ENCODE measurements at regions not wholly inside any gene's neighbourhood (a gene's known extent, or its start where the extent isn't known, plus 50 kb on each side); places are given as distances from the start of the nearest gene placed in this dataset.
"Not testable (repeated sequence)": the region's sequence is repeated elsewhere in the genome, so short reads cannot be mapped to it uniquely, and the experiment has no call there.

DNA sequence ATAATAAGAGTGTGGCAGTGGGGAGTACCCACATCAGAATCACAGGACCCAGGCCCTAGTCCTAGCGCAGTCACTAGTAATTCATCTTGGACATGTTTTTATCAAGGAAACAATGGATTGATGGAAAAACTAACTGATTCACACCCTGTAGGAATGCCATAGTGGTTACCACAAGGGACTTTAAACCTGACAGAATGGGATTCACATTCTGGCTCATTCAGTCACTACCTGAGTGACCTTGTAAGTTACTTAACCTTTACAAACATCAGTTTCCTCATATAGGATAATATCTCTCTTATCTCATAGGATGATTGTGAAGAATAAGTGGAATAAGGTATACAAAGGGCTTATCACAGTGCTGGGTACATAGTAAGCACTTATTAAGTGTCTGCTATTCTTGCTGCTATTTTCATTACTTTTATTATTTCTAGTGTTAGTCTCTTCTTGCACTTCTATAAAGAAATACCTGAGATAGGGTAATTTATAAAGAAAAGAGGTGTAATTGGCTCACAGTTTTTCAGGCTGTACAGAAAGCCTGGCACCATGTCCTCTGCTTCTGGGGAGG is 247.5 kb upstream of the KLF3 start:
- H3K27ac Mint-ChIP-seq = no peak overlapping the region
- H3K9me3 Mint-ChIP-seq = peaks cover 12 to 21% of the 10 kb centered on the region in 2 donors
- DNase-seq (ENCODE audit: low spot score in 2 of 2) = no peak
- no peak for ATAC-seq
- peaks cover 8 to 13% of the 10 kb centered on the region in 2 donors for H3K36me3 Mint-ChIP-seq

DNA sequence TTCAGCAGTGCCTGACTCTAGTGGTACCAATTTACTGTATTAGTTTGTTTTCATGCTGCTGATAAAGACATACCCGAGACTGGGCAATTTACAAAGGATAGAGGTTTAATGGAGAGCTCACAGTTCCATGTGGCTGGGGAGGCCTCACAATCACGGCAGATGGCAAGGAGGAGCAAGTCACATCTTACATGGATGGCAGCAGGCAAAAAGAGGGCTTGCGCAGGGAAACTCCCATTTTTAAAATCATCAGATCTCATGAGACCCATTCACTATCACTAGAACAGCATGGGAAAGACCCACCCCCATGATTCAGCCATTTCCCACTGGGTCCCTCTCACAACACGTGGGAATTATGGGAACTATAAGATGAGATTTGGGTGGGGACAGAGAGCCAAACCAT is 243.7 kb upstream of the KLF3 start:
- peaks cover 12 to 26% of the 10 kb centered on the region in 2 donors for H3K9me3 Mint-ChIP-seq
- not testable (repeated sequence) for ATAC-seq; H3K27ac Mint-ChIP-seq; DNase-seq (ENCODE audit: low spot score in 2 of 2)
- peaks cover 8 to 13% of the 10 kb centered on the region in 2 donors for H3K36me3 Mint-ChIP-seq

DNA sequence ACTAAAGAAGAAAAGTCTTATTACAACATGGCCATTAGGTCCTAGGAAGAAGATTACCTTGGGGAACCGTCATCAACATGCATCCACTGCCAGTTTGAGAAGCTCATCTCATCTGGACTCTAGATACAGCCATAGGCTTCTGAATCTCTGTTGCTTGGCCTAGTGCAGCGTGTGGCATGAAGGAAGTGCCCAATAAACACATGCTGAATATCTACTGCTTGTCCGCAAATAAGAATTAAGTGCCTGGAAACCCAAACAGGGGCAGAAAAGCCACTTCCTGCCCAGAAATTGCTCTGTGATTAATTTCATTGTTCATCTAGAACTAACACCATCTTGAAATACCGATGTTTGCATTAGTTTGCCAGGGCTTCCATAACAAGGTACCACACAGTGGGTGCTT is 241.1 kb upstream of the KLF3 start:
- peaks cover 8 to 13% of the 10 kb centered on the region in 2 donors for H3K36me3 Mint-ChIP-seq
- DNase-seq (ENCODE audit: low spot score in 2 of 2) (no peak), ATAC-seq (no peak)
- no peak overlapping the region for H3K27ac Mint-ChIP-seq
- H3K9me3 Mint-ChIP-seq = peaks cover 18 to 31% of the 10 kb centered on the region in 2 donors

DNA sequence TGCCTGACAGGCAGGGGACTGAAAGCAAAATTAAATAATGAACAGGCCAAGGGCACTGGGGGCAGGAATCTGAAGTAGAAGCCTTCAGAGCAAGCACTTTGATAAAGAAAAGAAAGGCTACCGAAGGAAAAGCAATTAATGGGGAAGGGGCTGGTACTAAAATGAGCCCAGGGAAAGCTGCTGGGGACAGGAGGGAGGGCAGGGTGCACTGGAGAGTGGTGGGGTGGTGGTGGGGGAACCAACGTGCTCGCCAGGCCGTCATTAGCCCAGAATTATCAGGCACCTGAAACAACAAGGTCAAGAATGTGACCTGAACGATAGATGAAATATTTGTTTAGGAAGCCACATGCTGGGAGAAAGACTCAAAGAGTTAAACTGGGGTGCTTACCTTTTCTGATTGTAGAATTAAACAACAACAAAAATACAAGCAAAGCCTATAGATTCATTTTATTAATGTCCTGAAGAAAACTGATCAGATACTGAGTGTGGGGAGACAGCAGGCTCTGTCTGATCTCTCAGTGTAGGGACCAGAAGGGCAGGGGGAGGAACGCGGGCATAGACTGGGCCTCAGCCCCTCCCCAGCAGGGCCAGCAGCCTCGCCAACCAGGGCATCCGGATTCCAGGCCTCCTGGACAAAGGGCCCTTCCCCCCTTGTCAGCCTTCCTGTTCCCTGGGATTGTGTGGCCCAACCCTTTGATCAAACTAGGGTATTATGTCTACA is 239.7 kb upstream of the KLF3 start:
- no peak for DNase-seq (ENCODE audit: low spot score in 2 of 2)
- H3K9me3 Mint-ChIP-seq = peaks cover 18 to 23% of the 10 kb centered on the region in 2 donors
- peaks cover 8 to 13% of the 10 kb centered on the region in 2 donors for H3K36me3 Mint-ChIP-seq
- no peak overlapping the region for H3K27ac Mint-ChIP-seq
- no peak for ATAC-seq

DNA sequence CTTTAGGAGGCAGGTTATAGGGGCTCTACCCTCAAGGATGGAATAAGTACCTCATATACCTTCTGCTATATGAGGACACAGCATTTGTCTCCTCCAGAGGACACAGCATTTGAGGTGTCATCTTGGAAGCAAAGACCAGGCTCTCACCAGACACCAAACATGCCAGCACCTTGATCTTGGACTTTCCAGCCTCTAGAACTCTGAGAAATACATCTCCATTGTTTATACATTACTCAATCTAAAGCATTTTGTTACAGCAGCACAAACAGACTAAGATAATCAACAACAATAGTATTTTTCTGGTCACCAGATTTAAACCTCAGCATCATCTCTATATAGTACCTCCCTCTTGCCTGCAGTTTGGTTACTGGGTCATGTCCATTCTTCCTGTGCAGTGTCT is 237.5 kb upstream of the KLF3 start:
- Mint-ChIP-seq H3K27ac (no peak overlapping the region), H3K9me3 (peaks cover 10 to 11% of the 10 kb centered on the region in 2 donors), H3K36me3 (no peaks in the 10 kb centered on the region)
- DNase-seq (ENCODE audit: low spot score in 2 of 2) (no peak), ATAC-seq (no peak)

DNA sequence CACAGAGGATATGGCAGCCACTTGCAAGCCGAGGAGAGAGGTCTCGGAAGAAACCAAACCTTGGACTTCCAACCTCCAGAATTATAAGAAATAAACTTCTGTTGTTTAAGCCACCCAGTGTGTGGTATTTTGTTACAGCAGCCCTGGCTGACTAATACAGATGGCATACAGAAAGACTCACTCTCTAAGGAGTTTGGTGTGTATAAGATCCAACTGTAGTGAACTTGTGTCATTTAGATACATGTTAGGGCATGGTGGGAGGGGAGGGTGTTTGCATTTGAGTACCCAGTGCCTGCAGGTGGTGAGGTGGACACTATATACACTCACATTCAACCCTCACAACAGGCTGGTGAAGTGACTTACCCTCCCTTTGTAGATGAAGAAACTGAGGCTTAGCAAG is 233.2 kb upstream of the KLF3 start:
- ATAC-seq (no peak), DNase-seq (ENCODE audit: low spot score in 2 of 2) (no peak)
- H3K9me3 Mint-ChIP-seq = peaks cover 18% of the 10 kb centered on the region in 2 donors
- H3K27ac Mint-ChIP-seq = no peak overlapping the region
- H3K36me3 Mint-ChIP-seq = peaks cover 10 to 17% of the 10 kb centered on the region in 2 donors

DNA sequence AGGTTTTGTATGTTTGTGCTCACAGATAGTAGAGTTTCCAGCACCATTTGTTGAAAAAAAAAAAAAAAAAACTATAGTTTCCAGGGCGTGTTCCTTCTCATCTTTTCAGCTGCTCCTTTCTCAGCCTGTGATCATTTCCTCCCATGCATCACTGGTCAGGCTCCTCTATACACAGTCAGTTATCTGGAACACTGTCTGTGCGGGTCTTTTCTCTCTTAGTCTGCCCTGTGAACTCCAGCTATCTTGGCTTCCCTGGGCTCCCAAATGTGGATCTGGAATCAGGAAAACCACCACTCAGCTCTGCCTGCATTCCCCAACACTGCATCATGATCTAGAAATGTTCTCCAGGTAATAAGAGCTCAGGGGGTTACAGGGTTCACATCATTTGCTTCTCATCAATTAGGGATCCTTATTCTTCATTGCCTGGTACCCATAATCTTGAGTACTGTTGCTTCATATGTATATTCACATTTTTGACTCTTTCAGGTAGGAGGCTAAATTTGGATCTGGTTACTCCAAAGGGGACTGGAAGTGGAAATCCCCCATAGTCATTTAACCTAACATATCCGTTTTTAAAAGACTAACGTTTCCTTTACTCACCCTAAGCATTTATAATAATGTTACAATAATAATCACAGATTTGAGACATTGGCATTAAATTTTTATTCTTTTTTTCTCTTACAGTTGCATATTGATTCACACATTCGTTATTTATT is 221.8 kb upstream of the KLF3 start:
- DNase-seq (ENCODE audit: low spot score in 2 of 2) = no peak
- ATAC-seq = no peak
- H3K9me3 Mint-ChIP-seq = peaks cover 0 to 9% of the 10 kb centered on the region in 2 donors
- H3K27ac Mint-ChIP-seq = no peak overlapping the region
- H3K36me3 Mint-ChIP-seq = peaks cover 4 to 22% of the 10 kb centered on the region in 2 donors

DNA sequence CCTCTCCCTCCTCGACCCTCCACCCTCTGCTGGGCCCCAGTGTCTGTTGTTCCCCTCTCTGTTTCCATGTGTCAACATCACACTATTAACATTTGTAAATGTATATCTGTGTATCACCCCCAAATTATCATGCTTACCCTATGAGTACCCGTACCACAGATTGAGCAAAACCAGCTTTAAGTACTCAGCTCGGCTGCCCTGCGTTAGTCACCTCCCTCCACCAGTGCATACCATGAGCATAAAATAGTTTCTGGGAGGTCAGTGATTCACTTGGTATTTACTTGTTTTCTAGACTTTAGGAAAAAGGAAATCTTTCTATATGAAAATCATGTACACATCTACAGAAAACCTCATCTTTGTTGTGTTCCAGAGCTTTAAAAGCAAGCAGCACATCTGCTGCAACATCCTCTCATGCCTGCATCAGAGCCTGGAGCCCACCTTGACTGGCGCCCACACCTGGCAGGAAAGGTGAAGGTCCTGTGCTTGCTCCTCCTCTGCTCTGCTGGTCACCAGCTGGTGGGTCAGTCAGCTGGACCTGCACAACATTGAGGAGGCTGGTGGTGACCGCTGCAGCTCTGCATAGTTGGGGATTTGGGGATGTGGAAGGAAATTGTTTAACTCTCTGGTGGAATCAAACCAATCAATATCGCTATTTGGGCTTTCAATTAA is 214.4 kb upstream of the KLF3 start:
- ATAC-seq (no peak), DNase-seq (ENCODE audit: low spot score in 2 of 2) (no peak)
- Mint-ChIP-seq H3K36me3 (peaks cover 24 to 42% of the 10 kb centered on the region in 2 donors), H3K27ac (no peak overlapping the region), H3K9me3 (peaks cover 0 to 25% of the 10 kb centered on the region in 2 donors)

DNA sequence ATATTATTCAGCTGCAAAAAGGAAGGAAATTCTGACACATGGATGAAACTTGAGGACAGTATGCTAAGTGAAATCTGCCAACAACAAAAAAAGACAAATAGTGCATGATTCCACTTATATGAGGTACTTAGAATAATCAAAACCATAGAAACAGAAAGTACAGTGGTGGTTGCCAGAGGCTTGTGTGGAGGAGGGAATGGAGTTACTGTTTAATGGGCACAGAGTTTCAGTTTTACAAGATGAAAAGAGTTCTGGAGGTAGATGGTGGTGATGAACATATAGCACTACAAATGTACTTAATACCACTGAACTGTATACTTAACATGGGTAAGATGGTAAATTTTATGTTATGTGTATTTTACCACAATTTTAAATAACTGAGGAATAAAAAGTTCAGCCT is 212.0 kb upstream of the KLF3 start:
- H3K9me3 Mint-ChIP-seq = peaks cover 0 to 25% of the 10 kb centered on the region in 2 donors
- DNase-seq (ENCODE audit: low spot score in 2 of 2) = no peak
- H3K27ac Mint-ChIP-seq = no peak overlapping the region
- peak; percentile 51 to 65 for ATAC-seq
- H3K36me3 Mint-ChIP-seq = peaks cover 24 to 29% of the 10 kb centered on the region in 2 donors

DNA sequence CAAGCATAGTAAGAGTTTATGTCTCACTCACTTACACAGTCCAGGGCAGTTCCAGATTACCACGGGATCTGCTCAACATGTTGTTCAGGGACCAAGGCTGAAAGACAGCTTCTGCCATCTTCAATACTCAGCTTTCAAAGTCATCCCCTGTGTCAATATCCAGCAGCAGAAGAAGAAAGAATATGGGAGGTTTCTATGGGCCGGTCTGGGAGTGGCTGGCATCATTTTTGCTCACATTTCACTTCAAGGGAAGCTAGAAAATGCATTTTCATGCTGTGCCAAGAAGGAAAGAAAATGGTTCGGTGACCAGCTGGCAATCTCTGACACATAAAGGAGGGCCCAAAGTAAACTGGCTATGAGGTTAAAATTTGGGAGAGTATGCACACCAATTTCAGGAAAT is 211.5 kb upstream of the KLF3 start:
- Mint-ChIP-seq H3K27ac (no peak overlapping the region), H3K9me3 (peaks cover 0 to 20% of the 10 kb centered on the region in 2 donors), H3K36me3 (peaks cover 21 to 24% of the 10 kb centered on the region in 2 donors)
- no peak for ATAC-seq
- no peak for DNase-seq (ENCODE audit: low spot score in 2 of 2)

DNA sequence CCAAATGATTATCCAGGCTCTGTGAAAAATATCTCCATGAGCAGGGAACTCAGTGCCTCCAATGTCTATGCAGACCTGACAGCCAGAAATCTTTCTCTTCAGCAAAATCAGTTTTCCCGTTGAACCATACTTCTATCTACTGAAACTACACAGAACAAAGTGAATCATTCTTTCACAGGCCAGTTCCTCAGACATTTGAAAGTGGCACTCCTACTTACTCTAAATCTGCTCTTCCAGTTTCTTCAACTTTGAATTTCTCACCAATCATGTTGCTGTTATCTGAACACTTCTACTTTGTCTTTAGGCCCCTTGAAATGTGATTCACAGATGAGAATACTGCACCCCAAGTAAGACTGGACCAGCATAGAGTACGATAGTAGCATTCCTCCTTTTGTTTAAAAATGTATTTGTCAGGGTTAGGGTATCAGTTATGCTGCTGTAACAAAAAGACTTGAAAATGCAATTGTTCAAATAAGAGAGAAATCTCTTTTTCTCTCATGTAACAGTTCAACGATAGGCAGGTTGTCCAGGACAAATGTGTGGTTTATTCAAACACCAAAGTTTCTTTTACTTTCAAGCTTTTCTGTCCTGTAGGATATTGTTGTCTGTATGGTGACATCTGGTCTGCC is 210.6 kb upstream of the KLF3 start:
- H3K36me3 Mint-ChIP-seq = peaks cover 13 to 22% of the 10 kb centered on the region in 2 donors
- DNase-seq (ENCODE audit: low spot score in 2 of 2) = no peak
- H3K27ac Mint-ChIP-seq = peak overlapping the region in 1 of 2 donors; percentile 69

DNA sequence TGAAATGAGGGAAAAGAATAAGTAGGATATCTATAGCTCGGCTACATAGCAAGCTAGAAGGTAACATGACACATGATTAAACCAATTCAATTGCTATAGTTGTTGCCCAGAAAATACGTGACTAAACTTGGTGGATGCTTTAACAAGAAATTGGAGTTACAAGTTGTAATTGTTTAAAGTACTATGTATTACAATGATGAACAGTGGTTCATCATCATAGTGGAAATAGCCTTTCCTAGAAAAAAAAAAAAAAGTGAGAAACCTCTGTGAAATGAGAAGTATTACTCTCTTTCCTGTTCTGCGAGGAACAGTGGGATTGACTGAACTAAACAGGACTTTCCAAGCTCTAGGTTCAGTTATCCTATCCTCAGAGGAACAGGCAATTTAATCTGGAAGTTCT is 209.7 kb upstream of the KLF3 start:
- H3K9me3 Mint-ChIP-seq = peaks cover 0 to 17% of the 10 kb centered on the region in 2 donors
- ATAC-seq = no peak
- H3K27ac Mint-ChIP-seq = no peak overlapping the region
- peaks cover 13 to 14% of the 10 kb centered on the region in 2 donors for H3K36me3 Mint-ChIP-seq
- DNase-seq (ENCODE audit: low spot score in 2 of 2) = no peak

More for the DNA sequence above, 210.6 kb upstream of the KLF3 start:
- H3K9me3 Mint-ChIP-seq = peaks cover 0 to 17% of the 10 kb centered on the region in 2 donors
- ATAC-seq = peak; percentile 17 to 35

DNA sequence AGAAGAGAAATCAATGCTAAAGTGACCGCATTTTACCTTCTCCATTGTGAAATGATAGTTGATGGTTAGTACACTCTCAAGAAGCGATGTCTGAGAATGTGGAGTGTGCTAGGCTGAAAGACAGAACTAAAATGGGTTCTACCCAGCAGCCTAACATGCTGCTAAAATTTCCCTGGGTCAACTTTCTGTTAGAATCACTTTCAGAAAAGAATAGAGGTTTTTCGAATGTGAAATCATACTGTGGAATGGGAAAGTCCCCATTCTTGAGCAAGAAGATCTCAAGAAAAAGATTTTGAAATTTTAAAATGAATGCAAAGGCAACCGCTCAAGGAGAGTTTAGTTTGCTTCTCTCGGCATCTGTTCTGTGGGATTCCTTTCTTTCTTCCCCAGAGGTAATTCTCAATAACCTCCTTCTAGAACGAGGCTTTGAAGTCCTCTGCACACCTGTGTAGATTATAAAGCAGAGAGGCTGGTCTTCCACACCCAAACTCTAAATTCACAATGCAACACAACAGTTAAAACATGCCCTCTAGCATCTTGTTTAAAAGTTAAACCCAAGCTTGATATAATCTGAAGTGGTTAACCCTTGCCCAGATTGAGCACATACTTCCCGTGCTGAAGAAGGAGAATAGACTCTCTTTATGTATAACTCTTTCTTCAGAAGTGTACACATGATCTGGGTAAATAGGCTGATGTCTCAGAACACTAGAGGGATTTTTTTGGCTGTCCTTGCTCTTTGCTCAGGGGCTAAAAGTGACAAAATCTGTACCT is 208.7 kb upstream of the KLF3 start:
- peaks cover 0 to 14% of the 10 kb centered on the region in 2 donors for H3K9me3 Mint-ChIP-seq
- H3K27ac Mint-ChIP-seq = peak overlapping the region in 1 of 2 donors; percentile 59
- peaks cover 6 to 10% of the 10 kb centered on the region in 2 donors for H3K36me3 Mint-ChIP-seq
- DNase-seq (ENCODE audit: low spot score in 2 of 2) (no peak), ATAC-seq (peak; percentile 74 to 79)

DNA sequence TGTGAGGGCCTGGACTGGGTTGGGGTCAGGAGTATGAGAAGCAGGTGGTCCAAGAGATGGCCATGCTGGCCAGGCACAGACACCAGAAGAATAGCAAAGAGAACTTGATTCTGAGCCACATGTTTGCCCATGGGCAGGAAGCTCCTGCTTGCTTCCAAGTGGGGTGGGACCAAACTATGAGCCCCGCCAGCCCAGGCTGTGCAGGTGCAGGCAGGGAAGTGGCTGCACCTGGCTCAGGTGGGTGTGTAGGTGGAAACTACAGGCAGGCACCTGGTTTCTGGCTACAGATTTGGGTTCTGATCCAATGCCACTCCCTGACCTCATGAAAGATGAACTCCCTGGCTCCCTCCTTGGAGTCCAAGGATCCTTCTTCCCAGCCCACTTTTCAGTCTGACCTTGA is 207.9 kb upstream of the KLF3 start:
- ATAC-seq (no peak), DNase-seq (ENCODE audit: low spot score in 2 of 2) (no peak)
- H3K27ac Mint-ChIP-seq = no peak overlapping the region
- H3K9me3 Mint-ChIP-seq = peaks cover 0 to 14% of the 10 kb centered on the region in 2 donors
- peaks cover 6 to 10% of the 10 kb centered on the region in 2 donors for H3K36me3 Mint-ChIP-seq

DNA sequence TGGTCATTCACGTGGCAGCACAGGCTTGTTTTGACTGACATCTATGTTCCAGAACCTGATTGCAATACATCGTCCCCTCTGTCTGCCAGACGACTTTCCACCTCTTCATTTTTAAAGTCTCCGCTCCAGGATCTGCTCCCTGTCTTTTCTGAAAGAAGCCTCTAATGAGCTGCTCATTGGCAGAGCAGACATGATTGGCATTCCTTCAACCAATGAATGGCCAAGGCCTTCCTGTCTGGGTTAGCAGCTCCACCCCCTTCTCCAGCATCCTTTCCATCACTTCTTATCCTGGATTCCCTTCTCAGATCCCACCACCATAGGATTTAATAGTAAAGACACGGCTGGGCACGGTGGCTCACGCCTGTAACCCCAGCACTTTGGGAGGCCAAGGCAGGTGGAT is 202.7 kb upstream of the KLF3 start:
- no peak for DNase-seq (ENCODE audit: low spot score in 2 of 2)
- no peak for ATAC-seq
- Mint-ChIP-seq H3K27ac (no peak overlapping the region), H3K9me3 (no peaks in the 10 kb centered on the region), H3K36me3 (peaks cover 0 to 2% of the 10 kb centered on the region in 2 donors)
